ENCODE measurements at regions not wholly inside any gene's neighbourhood (a gene's known extent, or its start where the extent isn't known, plus 50 kb on each side); places are given as distances from the start of the nearest gene placed in this dataset.

DNA sequence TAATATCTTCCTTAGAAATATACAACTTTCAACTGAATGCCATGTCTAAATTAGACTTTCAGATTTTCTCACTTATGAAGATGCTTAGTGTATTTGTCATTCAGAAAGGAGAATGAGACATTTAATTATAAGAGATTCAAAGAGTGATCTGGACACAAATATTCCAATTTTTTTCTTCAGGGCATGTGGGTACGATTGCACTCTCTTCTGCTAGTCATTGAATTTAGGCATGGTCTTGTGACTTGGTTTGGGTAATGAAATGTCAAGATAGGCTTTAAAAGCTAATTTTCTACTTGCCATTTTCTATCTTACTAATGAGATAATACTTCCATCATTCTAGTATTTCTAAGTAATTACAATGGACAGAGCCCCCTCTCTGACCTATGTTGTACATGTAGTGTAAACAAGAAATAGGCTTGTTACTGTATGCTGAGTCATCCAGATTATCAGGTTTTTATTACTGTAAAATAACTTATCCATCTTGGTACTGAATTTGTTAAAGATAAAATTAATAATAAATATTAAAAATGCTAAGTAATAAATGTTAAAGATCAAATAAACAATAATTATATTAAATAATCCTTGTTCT, 770.8 kb upstream of the BCHE start:
- TF ChIP-seq, protein P1, sequence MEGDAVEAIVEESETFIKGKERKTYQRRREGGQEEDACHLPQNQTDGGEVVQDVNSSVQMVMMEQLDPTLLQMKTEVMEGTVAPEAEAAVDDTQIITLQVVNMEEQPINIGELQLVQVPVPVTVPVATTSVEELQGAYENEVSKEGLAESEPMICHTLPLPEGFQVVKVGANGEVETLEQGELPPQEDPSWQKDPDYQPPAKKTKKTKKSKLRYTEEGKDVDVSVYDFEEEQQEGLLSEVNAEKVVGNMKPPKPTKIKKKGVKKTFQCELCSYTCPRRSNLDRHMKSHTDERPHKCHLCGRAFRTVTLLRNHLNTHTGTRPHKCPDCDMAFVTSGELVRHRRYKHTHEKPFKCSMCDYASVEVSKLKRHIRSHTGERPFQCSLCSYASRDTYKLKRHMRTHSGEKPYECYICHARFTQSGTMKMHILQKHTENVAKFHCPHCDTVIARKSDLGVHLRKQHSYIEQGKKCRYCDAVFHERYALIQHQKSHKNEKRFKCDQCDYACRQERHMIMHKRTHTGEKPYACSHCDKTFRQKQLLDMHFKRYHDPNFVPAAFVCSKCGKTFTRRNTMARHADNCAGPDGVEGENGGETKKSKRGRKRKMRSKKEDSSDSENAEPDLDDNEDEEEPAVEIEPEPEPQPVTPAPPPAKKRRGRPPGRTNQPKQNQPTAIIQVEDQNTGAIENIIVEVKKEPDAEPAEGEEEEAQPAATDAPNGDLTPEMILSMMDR (optimal IDR thresholded peaks at IDR 0.05 in 1 of 3, IDR thresholded peaks at IDR 0.05 in 1 of 3, conservative IDR thresholded peaks at IDR 0.05 in 1 of 3; ENCODE audit: extremely low read depth in 1 of 3, insufficient read depth in 2 of 3, low read length in 3 of 3), result no peak
- TF ChIP-seq EZH2 (IDR thresholded peaks at IDR 0.05; ENCODE audit: low read length), result no peak

All from keratinocyte (primary cell).